ENCODE measurements at regions not wholly inside any gene's neighbourhood (a gene's known extent, or its start where the extent isn't known, plus 50 kb on each side); places are given as distances from the start of the nearest gene placed in this dataset.
A peak's percentile ranks its signal among the peaks of the same experiment; 100 is the strongest.

DNA sequence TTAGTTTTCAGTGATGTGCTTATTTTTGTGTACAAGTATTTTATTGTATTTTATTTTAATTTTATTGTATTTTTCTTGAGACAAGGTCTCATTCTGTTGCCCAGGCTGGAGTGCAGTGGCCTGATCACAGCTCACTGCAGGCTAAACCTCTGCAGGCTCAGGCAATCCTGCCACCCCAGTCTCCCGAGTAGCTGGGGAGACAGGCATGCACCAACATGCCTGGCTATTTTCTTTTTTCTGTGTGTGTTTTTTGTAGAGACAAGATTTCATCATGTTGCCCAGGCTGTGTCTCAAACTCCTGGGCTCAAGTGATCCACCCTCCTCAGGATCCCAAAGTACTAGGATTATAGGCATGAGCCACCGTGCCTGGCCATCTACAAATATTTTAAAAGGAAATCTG is 146.3 kb downstream of the MANEA start:
- no peak overlapping the region for H2BK15ac ChIP-seq (ENCODE audit: low read depth, low read length)
- no peak overlapping the region for H3K18ac ChIP-seq (ENCODE audit: insufficient read length, low read depth, low read length)
- H3K27me3 ChIP-seq (ENCODE audit: insufficient read depth, low read length) = no peaks in the 10 kb centered on the region
- no peak overlapping the region for H3K9ac ChIP-seq (ENCODE audit: extremely low read depth, insufficient read length, low read length)
- H3K4me1 ChIP-seq (ENCODE audit: insufficient read depth, low read length) = no peaks in the 10 kb centered on the region
- H4K91ac ChIP-seq (ENCODE audit: insufficient read length, low read depth, low read length) = no peak overlapping the region
- no peak overlapping the region for H3K56ac ChIP-seq (ENCODE audit: insufficient read length, low read depth, low read length)
- Mint-ChIP-seq H3K36me3 (ENCODE audit: insufficient read depth in 1 of 3, low read depth in 3 of 3) (peaks cover 2 to 22% (median 10%) of the 10 kb centered on the region in 3 experiments; a peak in 4 of 7 replicates), H3K27ac (peak overlapping the region in 2 of 3 experiments; percentile 51 to 97; a peak in 2 of 7 replicates), H3K27me3 (ENCODE audit: low read depth) (no peaks in the 10 kb centered on the region), H3K9me3 (peaks cover 14 to 25% of the 10 kb centered on the region in 2 experiments; a peak in 3 of 5 replicates), H3K4me3 (no peak overlapping the region), H3K4me1 (peaks cover 5 to 6% of the 10 kb centered on the region in 2 experiments; a peak in 3 of 4 replicates)
- no peak overlapping the region for H2BK20ac ChIP-seq (ENCODE audit: low read depth, low read length, poor library complexity, severe bottlenecking)
- H3K27ac ChIP-seq (ENCODE audit: insufficient read length, low read depth, low read length) = no peak overlapping the region
- H4K20me1 ChIP-seq (ENCODE audit: control insufficient read depth, insufficient read depth, insufficient read length) = no peaks in the 10 kb centered on the region
- peak; percentile 30 for DNase-seq
- no peaks in the 10 kb centered on the region for H3K79me1 ChIP-seq (ENCODE audit: insufficient read depth, low read depth, low read length, poor library complexity, severe bottlenecking)
- no peak overlapping the region for H3T11ph ChIP-seq (ENCODE audit: low read length)
- H2BK120ac ChIP-seq (ENCODE audit: low read depth, low read length, poor library complexity, severe bottlenecking) = no peak overlapping the region
- H4K5ac ChIP-seq (ENCODE audit: insufficient read length, low read depth, low read length) = no peak overlapping the region
- no CpG with 5 or more reads among the region's 2 CpGs for WGBS (ENCODE audit: extremely low coverage, insufficient read length, low lambda C conversion rate)
- H2BK5ac ChIP-seq (ENCODE audit: insufficient read length, low read length) = no peak overlapping the region
- no peak overlapping the region for H3K4ac ChIP-seq (ENCODE audit: low read depth, low read length)
- no peak overlapping the region for H3K23ac ChIP-seq (ENCODE audit: insufficient read length, low read depth, low read length)
- H2AFZ ChIP-seq (ENCODE audit: low read length) = no peak overlapping the region
- no peaks in the 10 kb centered on the region for H3K9me3 ChIP-seq (ENCODE audit: control insufficient read depth, low read depth, low read length)
- H3K4me2 ChIP-seq (ENCODE audit: insufficient read depth, insufficient read length, low read length) = no peak overlapping the region
- TF ChIP-seq, protein P1, sequence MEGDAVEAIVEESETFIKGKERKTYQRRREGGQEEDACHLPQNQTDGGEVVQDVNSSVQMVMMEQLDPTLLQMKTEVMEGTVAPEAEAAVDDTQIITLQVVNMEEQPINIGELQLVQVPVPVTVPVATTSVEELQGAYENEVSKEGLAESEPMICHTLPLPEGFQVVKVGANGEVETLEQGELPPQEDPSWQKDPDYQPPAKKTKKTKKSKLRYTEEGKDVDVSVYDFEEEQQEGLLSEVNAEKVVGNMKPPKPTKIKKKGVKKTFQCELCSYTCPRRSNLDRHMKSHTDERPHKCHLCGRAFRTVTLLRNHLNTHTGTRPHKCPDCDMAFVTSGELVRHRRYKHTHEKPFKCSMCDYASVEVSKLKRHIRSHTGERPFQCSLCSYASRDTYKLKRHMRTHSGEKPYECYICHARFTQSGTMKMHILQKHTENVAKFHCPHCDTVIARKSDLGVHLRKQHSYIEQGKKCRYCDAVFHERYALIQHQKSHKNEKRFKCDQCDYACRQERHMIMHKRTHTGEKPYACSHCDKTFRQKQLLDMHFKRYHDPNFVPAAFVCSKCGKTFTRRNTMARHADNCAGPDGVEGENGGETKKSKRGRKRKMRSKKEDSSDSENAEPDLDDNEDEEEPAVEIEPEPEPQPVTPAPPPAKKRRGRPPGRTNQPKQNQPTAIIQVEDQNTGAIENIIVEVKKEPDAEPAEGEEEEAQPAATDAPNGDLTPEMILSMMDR (conservative IDR thresholded peaks at IDR 0.05) = no peak
- no peaks in the 10 kb centered on the region for H3K23me2 ChIP-seq (ENCODE audit: insufficient read length, low read depth, low read length, poor library complexity, severe bottlenecking)
- no peak overlapping the region for H3K14ac ChIP-seq (ENCODE audit: insufficient read depth, low read length)
- no peaks in the 10 kb centered on the region for H3K79me2 ChIP-seq (ENCODE audit: insufficient read depth, low read length)
- H2BK12ac ChIP-seq (ENCODE audit: insufficient read length, low read depth, low read length) = no peak overlapping the region
- H2AK5ac ChIP-seq (ENCODE audit: insufficient read length, low read length) = no peak overlapping the region
- no peak overlapping the region for H4K8ac ChIP-seq (replicated peaks; ENCODE audit: insufficient read length, low read depth, low read length)
